Upper lobe of left lung (tissue), 6 donors: ENCODE measurements at regions not wholly inside any gene's neighbourhood (a gene's known extent, or its start where the extent isn't known, plus 50 kb on each side); places are given as distances from the start of the nearest gene placed in this dataset.

Experiments
- ATAC-seq, 2 donors: fragments of 200-7000 bp; cut with Tn5 transposase; one replicate each; pipeline ENCODE4 v1.9.1; 2022; ENCODE audit warnings: mild to moderate bottlenecking in 2 of 2, moderate library complexity in 2 of 2; ENCODE audit not compliant: low FRiP score in 2 of 2
- DNase-seq, 2 donors: peaks; one replicate each; pipeline ENCODE4 v3.0.0-alpha.2; 2019 to 2020
- H3K27ac ChIP-seq, 4 donors: fragments of 200-600 bp; sonication (generic); one replicate each; pipeline ENCODE4 v1.5.1; 2016 to 2019
- H3K27me3 ChIP-seq, 4 donors: fragments of 200-600 bp; sonication (generic); one replicate each; pipeline ENCODE4 v1.5.1; 2017 to 2019
- H3K36me3 ChIP-seq, 4 donors: fragments of 200-600 bp; sonication (generic); one replicate each; pipeline ENCODE4 v1.5.1; 2016 to 2019
- H3K4me1 ChIP-seq, 4 donors: fragments of 200-600 bp; sonication (generic); one replicate each; pipeline ENCODE4 v1.5.1; 2018 to 2019
- H3K4me3 ChIP-seq, 4 donors: fragments of 200-600 bp; sonication (generic); one replicate each; pipeline ENCODE4 v1.5.1; 2017 to 2019; ENCODE audit warnings: mild to moderate bottlenecking in 2 of 4, moderate library complexity in 1 of 4
- H3K9me3 ChIP-seq, 4 donors: fragments of 200-600 bp; sonication (generic); one replicate each; pipeline ENCODE4 v1.5.1; 2018 to 2019
- CTCF ChIP-seq, 6 experiments: fragments of 450-650 bp in 4 of 6; fragments of 200-600 bp in 2 of 6; sonication (generic) in 2 of 6; IDR thresholded peaks; one replicate each; pipeline ENCODE4 v1.5.1; 2016 to 2019; ENCODE audit warnings: antibody characterized with exemption in 6 of 6
- EP300 ChIP-seq, 4 donors: sonication (generic); formaldehyde crosslinking; IDR thresholded peaks; one replicate each; pipeline ENCODE4 v1.5.1; 2017; ENCODE audit warnings: antibody characterized with exemption in 4 of 4, control low read depth in 2 of 4
- POLR2A ChIP-seq, 4 donors: fragments of 450-650 bp; IDR thresholded peaks; one replicate each; pipeline ENCODE4 v1.5.1; 2016 to 2017; ENCODE audit warnings: antibody characterized with exemption in 4 of 4, mild to moderate bottlenecking in 2 of 4
- POLR2AphosphoS5 ChIP-seq, 2 donors: sonication (generic); formaldehyde crosslinking; IDR thresholded peaks; one replicate each; pipeline ENCODE4 v1.5.1; 2017; ENCODE audit warnings: antibody characterized with exemption in 2 of 2
- WGBS, 2 donors: methylation state at CpG; one replicate each; pipeline ENCODE4 v1.1.5; 2017 to 2018; 5-methylcytosine and 5-hydroxymethylcytosine counted together
- donor health status: DM: no; HTN: no; CAD: no; lungs with moderate emphysema.
- donor health status: DM: no; HTN: yes; CAD: no; lungs with severe emphysema.

- H3K27ac ChIP-seq = no peak overlapping the region
- WGBS, 2 donors = 87 to 93% methylated on average over 14 to 22 of the region's 22 CpGs
- no peak for ATAC-seq
- no peaks in the 10 kb centered on the region for H3K27me3 ChIP-seq
- no peak overlapping the region for H3K4me3 ChIP-seq
- DNase-seq = peak in 1 of 2 donors; percentile 15
- no peaks in the 10 kb centered on the region for H3K36me3 ChIP-seq
- no peaks in the 10 kb centered on the region for H3K4me1 ChIP-seq
- H3K9me3 ChIP-seq = no peaks in the 10 kb centered on the region
- TF ChIP-seq CTCF (IDR thresholded peaks at IDR 0.05) (no peak), POLR2AphosphoS5 (IDR thresholded peaks at IDR 0.05) (no peak), POLR2A (IDR thresholded peaks at IDR 0.05) (no peak), EP300 (IDR thresholded peaks at IDR 0.05) (no peak)
Observed at GRCh38 chr22:48945621-48946458, 881.8 kb downstream of the BRD1 start.

DNA sequence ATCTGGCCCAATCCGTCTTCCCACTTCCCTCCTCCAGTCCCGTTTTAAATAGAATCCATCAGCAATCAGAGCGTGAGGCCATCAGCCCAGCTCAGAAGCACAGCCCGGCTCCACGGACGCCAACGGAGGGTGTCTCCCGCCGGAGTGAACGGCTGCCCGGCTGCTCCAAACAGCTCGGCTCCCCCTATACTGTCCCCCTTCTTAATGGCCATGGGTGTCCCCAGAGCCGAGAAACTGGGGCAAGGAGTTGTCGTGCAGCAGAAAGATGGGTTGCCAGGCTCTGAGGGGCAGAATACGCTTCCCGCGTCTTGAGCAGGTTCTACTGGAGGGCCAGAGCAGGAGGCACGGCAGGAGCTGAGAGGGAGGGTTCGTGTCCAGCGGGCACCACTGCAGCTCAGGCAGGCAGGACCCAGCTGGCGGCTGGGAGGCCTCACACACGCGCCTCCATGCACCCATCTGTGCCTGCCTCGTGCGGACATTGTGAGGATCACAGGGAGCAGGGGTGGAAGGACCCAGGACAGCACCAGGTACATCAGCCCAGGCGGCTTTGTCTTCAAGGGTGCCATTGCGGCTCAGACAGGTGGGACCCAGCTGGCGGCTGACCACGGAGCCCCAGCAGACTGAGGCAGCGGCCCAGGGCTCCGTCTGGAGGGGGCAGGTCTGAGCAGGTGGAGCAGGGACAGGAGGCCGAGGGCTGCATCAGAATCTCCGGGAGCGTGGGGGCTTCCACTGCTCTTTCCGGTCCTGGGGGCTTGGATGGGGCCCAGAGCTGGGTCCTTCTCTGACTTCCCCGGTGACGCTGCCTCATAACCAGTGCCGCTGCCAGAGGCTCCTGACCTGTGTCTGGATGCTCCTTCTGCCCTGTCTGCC, 882.7 kb downstream of the BRD1 start:
- WGBS, 2 donors = 86 to 88% methylated on average over 18 to 38 of the region's 38 CpGs
- TF ChIP-seq CTCF (IDR thresholded peaks at IDR 0.05) (no peak), POLR2AphosphoS5 (IDR thresholded peaks at IDR 0.05) (no peak), EP300 (IDR thresholded peaks at IDR 0.05) (no peak), POLR2A (IDR thresholded peaks at IDR 0.05) (no peak)
- H3K27me3 ChIP-seq = no peaks in the 10 kb centered on the region
- no peak overlapping the region for H3K27ac ChIP-seq
- DNase-seq = peak; percentile 16 to 58
- no peak for ATAC-seq
- no peaks in the 10 kb centered on the region for H3K9me3 ChIP-seq
- H3K4me3 ChIP-seq = no peak overlapping the region
- no peaks in the 10 kb centered on the region for H3K4me1 ChIP-seq
- no peaks in the 10 kb centered on the region for H3K36me3 ChIP-seq

GRCh38 chr22:48944433-48944750, 883.3 kb downstream of the BRD1 start:
- Histone ChIP-seq H3K4me1 (no peaks in the 10 kb centered on the region), H3K36me3 (no peaks in the 10 kb centered on the region), H3K9me3 (no peaks in the 10 kb centered on the region), H3K27me3 (no peaks in the 10 kb centered on the region), H3K27ac (no peak overlapping the region), H3K4me3 (no peak overlapping the region)
- 78 to 95% methylated on average over 5 of the region's 5 CpGs for WGBS, 2 donors
- no peak for DNase-seq
- no peak for ATAC-seq
- no peak for TF ChIP-seq EP300 (IDR thresholded peaks at IDR 0.05)
- no peak for TF ChIP-seq POLR2A (IDR thresholded peaks at IDR 0.05)
- no peak for TF ChIP-seq CTCF (IDR thresholded peaks at IDR 0.05)
- no peak for TF ChIP-seq POLR2AphosphoS5 (IDR thresholded peaks at IDR 0.05)

- DNase-seq (peak; percentile 19 to 72), ATAC-seq (no peak)
- Histone ChIP-seq H3K36me3 (no peaks in the 10 kb centered on the region), H3K4me1 (no peaks in the 10 kb centered on the region), H3K4me3 (no peak overlapping the region), H3K27me3 (no peaks in the 10 kb centered on the region), H3K27ac (peak overlapping the region in 1 of 4 donors; percentile 11), H3K9me3 (no peaks in the 10 kb centered on the region)
- 65 to 90% methylated on average over 6 to 24 of the region's 24 CpGs for WGBS, 2 donors
- TF ChIP-seq CTCF (IDR thresholded peaks at IDR 0.05) = peak; percentile 26 to 66 (median 52)
- TF ChIP-seq EP300 (IDR thresholded peaks at IDR 0.05) = no peak
Observed at GRCh38 chr22:48943567-48944432, 883.9 kb downstream of the BRD1 start.
